Endodermal cell (in vitro differentiated cells): ENCODE measurements at regions not wholly inside any gene's neighbourhood (a gene's known extent, or its start where the extent isn't known, plus 50 kb on each side); places are given as distances from the start of the nearest gene placed in this dataset.

Experiments used
- DNase-seq: peaks from one replicate; pipeline ENCODE4 v3.0.0-alpha.2; 2017
- H3K27ac ChIP-seq: 2 replicates; pipeline ENCODE4 v1.5.1; 2013; ENCODE audit warnings: mild to moderate bottlenecking, low read depth, low read length, moderate library complexity
- H3K27me3 ChIP-seq: 2 replicates; pipeline ENCODE4 v1.6.1; 2013; ENCODE audit warnings: mild to moderate bottlenecking, low read length, moderate library complexity; ENCODE audit not compliant: insufficient read depth, control insufficient read depth, poor library complexity, severe bottlenecking
- H3K36me3 ChIP-seq: 2 replicates; pipeline ENCODE4 v1.7.0; 2013; ENCODE audit warnings: mild to moderate bottlenecking, low read length, moderate library complexity; ENCODE audit not compliant: control insufficient read depth, insufficient read depth
- H3K4me1 ChIP-seq: one replicate; pipeline ENCODE4 v1.7.0; 2013; ENCODE audit warnings: low read length; ENCODE audit not compliant: control insufficient read depth, insufficient read depth
- H3K4me3 ChIP-seq: 2 replicates; pipeline ENCODE4 v1.5.1; 2013; ENCODE audit warnings: mild to moderate bottlenecking, low read length, moderate library complexity
- H3K9ac ChIP-seq: 2 replicates; pipeline ENCODE4 v1.6.1; 2013; ENCODE audit warnings: mild to moderate bottlenecking, low read length, moderate library complexity; ENCODE audit not compliant: poor library complexity, severe bottlenecking; ENCODE audit errors: extremely low read depth
- H3K9me3 ChIP-seq: 2 replicates; pipeline ENCODE4 v1.6.1; 2013; ENCODE audit warnings: mild to moderate bottlenecking, low read length, moderate library complexity; ENCODE audit not compliant: control insufficient read depth
- H3K27ac Mint-ChIP-seq: 2 replicates; pipeline ENCODE4 v1.8.0; 2020; ENCODE audit warnings: mixed read lengths
- H3K27me3 Mint-ChIP-seq: 2 replicates; pipeline ENCODE4 v1.8.0; 2021; ENCODE audit warnings: mild to moderate bottlenecking, mixed read lengths; ENCODE audit not compliant: insufficient read depth
- H3K36me3 Mint-ChIP-seq: 2 replicates; pipeline ENCODE4 v1.8.0; 2020; ENCODE audit warnings: low read depth, mixed read lengths
- H3K4me1 Mint-ChIP-seq: 2 replicates; pipeline ENCODE4 v1.8.0; 2020; ENCODE audit warnings: mixed read lengths
- H3K4me3 Mint-ChIP-seq: 2 replicates; pipeline ENCODE4 v1.8.0; 2020; ENCODE audit warnings: mild to moderate bottlenecking, moderate library complexity, mixed read lengths
- H3K9me3 Mint-ChIP-seq: 2 replicates; pipeline ENCODE4 v1.8.0; 2020; ENCODE audit warnings: mild to moderate bottlenecking, mixed read lengths
- WGBS, 2 experiments: methylation state at CpG; one replicate each; pipeline versions ENCODE4 v1.1.5 to v1.1.7; 2013; ENCODE audit warnings: missing lambda C conversion rate in 2 of 2, mixed read lengths in 1 of 2; ENCODE audit not compliant: insufficient coverage in 1 of 2, insufficient read length in 1 of 2; 5-methylcytosine and 5-hydroxymethylcytosine counted together
- TF ChIP-seq, protein P1 (sequence below): fragments of 200-600 bp; sonication (generic); conservative IDR thresholded peaks from 2 replicates; pipeline ENCODE4 v1.5.0; 2021; ENCODE audit warnings: antibody characterized with exemption, mild to moderate bottlenecking

DNA sequence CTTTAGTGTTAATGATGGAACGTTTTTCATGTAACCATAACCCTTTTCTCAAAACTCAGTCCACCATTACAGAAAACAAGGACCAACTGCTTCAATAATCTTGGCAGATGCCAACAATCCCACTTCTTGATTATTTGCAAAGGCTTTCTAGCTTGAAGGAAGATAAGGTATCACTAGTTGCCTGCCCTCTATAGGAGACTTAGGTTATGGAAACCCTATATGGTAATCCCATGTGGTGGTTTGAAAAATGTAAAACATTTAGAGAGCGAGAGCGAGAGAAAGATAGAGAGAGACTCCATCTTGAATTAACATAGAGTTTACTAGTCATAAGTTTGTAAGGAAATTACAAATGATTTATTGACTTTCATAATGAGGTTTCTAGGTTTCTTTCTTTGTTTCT lies 1627.5 kb upstream of the TENM3 start:
- no peak overlapping the region for H3K9ac ChIP-seq
- H3K27me3 Mint-ChIP-seq = no peaks in the 10 kb centered on the region
- no peaks in the 10 kb centered on the region for H3K9me3 ChIP-seq
- DNase-seq = no peak
- H3K4me1 Mint-ChIP-seq = peaks cover 4% of the 10 kb centered on the region
- no peaks in the 10 kb centered on the region for H3K9me3 Mint-ChIP-seq
- no peaks in the 10 kb centered on the region for H3K36me3 Mint-ChIP-seq
- H3K4me1 ChIP-seq = no peaks in the 10 kb centered on the region
- H3K4me3 ChIP-seq = no peak overlapping the region
- no peak overlapping the region for H3K4me3 Mint-ChIP-seq
- 88% methylated on average over 2 to 3 of the region's 3 CpGs for WGBS, 2 experiments
- H3K36me3 ChIP-seq = no peaks in the 10 kb centered on the region
- TF ChIP-seq, protein P1, sequence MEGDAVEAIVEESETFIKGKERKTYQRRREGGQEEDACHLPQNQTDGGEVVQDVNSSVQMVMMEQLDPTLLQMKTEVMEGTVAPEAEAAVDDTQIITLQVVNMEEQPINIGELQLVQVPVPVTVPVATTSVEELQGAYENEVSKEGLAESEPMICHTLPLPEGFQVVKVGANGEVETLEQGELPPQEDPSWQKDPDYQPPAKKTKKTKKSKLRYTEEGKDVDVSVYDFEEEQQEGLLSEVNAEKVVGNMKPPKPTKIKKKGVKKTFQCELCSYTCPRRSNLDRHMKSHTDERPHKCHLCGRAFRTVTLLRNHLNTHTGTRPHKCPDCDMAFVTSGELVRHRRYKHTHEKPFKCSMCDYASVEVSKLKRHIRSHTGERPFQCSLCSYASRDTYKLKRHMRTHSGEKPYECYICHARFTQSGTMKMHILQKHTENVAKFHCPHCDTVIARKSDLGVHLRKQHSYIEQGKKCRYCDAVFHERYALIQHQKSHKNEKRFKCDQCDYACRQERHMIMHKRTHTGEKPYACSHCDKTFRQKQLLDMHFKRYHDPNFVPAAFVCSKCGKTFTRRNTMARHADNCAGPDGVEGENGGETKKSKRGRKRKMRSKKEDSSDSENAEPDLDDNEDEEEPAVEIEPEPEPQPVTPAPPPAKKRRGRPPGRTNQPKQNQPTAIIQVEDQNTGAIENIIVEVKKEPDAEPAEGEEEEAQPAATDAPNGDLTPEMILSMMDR = peak; percentile 71
- H3K27me3 ChIP-seq = no peaks in the 10 kb centered on the region
- no peak overlapping the region for H3K27ac Mint-ChIP-seq
- H3K27ac ChIP-seq = no peak overlapping the region

DNA sequence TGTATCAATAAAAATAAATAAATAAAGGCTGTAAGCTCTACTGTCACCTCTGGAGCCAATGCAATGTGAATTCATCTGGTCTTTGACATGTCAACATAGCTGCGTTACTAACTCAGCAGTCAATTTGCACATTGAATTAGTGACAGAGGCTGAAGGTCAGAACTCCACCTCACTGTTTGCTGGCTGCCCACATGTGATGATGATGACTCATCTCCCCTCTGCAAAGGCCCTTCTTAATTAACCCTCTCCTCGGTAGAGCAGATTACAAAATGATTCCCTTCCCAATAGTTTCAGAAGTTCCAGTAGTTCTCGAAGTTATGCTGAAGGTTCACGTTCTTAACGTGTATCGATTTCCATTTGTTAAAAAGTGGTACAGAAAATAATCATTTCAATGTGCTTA lies 1626.0 kb upstream of the TENM3 start:
- Histone ChIP-seq H3K36me3 (no peaks in the 10 kb centered on the region), H3K27ac (no peak overlapping the region), H3K4me1 (no peaks in the 10 kb centered on the region), H3K27me3 (no peaks in the 10 kb centered on the region), H3K9ac (no peak overlapping the region), H3K4me3 (peak overlapping the region; percentile 0), H3K9me3 (no peaks in the 10 kb centered on the region)
- TF ChIP-seq, protein P1 = no peak
- Mint-ChIP-seq H3K27ac (peak overlapping the region; percentile 67), H3K4me1 (peaks cover 4% of the 10 kb centered on the region), H3K27me3 (no peaks in the 10 kb centered on the region), H3K4me3 (no peak overlapping the region), H3K9me3 (no peaks in the 10 kb centered on the region), H3K36me3 (no peaks in the 10 kb centered on the region)
- peak; percentile 72 for DNase-seq
- WGBS, 2 experiments = 20 to 53% methylated on average over 1 to 6 of the region's 6 CpGs

DNA sequence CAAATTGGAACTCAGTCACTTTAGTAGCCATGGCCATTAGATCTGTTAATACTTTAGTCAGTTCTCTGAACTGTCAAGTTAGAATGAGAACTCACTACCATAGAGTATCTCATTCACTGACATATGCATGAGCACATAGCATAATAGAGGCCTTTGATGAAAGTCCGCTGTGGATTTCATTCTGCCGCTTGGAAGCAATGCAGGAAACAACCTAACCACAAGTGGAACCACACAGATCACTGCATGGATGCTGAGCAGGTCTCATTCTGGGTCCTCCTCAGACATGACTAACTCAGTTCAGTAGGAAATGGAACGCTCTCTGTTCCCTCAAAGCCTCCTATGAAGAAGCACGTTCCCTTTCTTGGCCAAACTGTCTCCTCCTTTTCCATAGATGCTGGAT lies 1624.8 kb upstream of the TENM3 start:
- no peaks in the 10 kb centered on the region for H3K9me3 ChIP-seq
- Mint-ChIP-seq H3K9me3 (no peaks in the 10 kb centered on the region), H3K4me1 (peaks cover 4% of the 10 kb centered on the region), H3K4me3 (no peak overlapping the region), H3K27me3 (no peaks in the 10 kb centered on the region), H3K36me3 (no peaks in the 10 kb centered on the region), H3K27ac (no peak overlapping the region)
- H3K4me3 ChIP-seq = no peak overlapping the region
- no peaks in the 10 kb centered on the region for H3K36me3 ChIP-seq
- no peak overlapping the region for H3K27ac ChIP-seq
- DNase-seq = no peak
- no peaks in the 10 kb centered on the region for H3K27me3 ChIP-seq
- TF ChIP-seq, protein P1 = no peak
- WGBS, 2 experiments = 40 to 96% methylated on average over 1 to 4 of the region's 4 CpGs
- H3K9ac ChIP-seq = no peak overlapping the region
- H3K4me1 ChIP-seq = no peaks in the 10 kb centered on the region
